Fibroblast of pulmonary artery (primary cell): ENCODE measurements at regions not wholly inside any gene's neighbourhood (a gene's known extent, or its start where the extent isn't known, plus 50 kb on each side); places are given as distances from the start of the nearest gene placed in this dataset.

Experiments used
- DNase-seq: peaks from one replicate; pipeline ENCODE4 v3.0.0-alpha.2; 2010; ENCODE audit warnings: low read depth
- H3K4me3 ChIP-seq: replicated peaks from 2 replicates; pipeline ENCODE4 v1.5.1; 2011; ENCODE audit warnings: low read depth, mild to moderate bottlenecking, control low read depth, low read length, moderate library complexity
- TF ChIP-seq, protein P1 (sequence below): IDR thresholded peaks from 2 replicates; pipeline ENCODE4 v1.5.1; 2011; ENCODE audit warnings: mild to moderate bottlenecking, control low read depth, low read length, inconsistent platforms; ENCODE audit errors: missing control alignments

- TF ChIP-seq, protein P1, sequence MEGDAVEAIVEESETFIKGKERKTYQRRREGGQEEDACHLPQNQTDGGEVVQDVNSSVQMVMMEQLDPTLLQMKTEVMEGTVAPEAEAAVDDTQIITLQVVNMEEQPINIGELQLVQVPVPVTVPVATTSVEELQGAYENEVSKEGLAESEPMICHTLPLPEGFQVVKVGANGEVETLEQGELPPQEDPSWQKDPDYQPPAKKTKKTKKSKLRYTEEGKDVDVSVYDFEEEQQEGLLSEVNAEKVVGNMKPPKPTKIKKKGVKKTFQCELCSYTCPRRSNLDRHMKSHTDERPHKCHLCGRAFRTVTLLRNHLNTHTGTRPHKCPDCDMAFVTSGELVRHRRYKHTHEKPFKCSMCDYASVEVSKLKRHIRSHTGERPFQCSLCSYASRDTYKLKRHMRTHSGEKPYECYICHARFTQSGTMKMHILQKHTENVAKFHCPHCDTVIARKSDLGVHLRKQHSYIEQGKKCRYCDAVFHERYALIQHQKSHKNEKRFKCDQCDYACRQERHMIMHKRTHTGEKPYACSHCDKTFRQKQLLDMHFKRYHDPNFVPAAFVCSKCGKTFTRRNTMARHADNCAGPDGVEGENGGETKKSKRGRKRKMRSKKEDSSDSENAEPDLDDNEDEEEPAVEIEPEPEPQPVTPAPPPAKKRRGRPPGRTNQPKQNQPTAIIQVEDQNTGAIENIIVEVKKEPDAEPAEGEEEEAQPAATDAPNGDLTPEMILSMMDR = no peak
- DNase-seq = no peak
- no peak overlapping the region for H3K4me3 ChIP-seq
Observed at GRCh38 chr15:35771746-35772442, 225.9 kb upstream of the DPH6 start.

DNA sequence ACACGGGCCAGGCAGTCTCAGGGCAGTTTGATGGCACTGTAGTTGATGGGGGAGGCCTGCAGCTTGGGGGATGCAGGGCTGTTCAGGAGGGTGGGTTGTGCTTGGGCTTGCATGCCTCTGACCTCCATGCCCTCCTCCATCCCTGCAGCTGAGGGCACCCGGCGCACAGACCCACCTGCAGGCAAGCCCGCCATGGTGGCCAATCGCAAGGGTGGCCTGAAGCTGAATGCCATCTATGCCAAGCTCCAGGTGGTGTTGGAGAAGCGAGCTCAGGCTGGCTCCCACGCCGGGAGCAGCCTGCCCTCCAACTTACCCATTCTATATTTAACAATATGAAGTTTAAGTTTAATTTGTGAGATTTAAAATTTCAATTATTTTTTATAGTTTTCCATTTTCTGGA, 228.7 kb upstream of the DPH6 start:
- TF ChIP-seq, protein P1 = no peak
- no peak overlapping the region for H3K4me3 ChIP-seq
- no peak for DNase-seq

GRCh38 chr15:35775471-35775870, 229.5 kb upstream of the DPH6 start:
- H3K4me3 ChIP-seq = no peak overlapping the region
- TF ChIP-seq, protein P1 = no peak
- no peak for DNase-seq

DNA sequence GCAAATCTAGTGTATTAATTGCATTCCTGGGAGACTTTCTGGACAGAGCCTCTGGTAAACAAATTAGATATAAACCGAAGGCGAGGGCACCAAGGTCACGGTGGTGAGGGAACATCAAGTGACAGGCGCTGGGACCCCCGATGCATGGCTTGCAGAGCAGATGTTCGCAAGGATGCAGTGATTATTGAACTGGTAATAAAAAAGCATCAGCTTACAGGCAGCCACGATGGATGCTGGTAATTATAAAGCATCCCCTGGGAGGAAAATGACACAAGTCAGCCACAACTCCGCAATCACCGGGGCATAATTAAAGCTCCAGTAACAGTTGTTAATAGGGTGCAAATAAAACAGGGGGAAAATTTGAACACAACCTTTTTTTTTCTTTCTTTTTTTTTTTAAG, 231.1 kb upstream of the DPH6 start:
- no peak overlapping the region for H3K4me3 ChIP-seq
- TF ChIP-seq, protein P1 = no peak
- no peak for DNase-seq

- DNase-seq = no peak
- H3K4me3 ChIP-seq = no peak overlapping the region
- TF ChIP-seq, protein P1 = no peak
Observed at GRCh38 chr15:35783203-35783602, 237.2 kb upstream of the DPH6 start.

DNA sequence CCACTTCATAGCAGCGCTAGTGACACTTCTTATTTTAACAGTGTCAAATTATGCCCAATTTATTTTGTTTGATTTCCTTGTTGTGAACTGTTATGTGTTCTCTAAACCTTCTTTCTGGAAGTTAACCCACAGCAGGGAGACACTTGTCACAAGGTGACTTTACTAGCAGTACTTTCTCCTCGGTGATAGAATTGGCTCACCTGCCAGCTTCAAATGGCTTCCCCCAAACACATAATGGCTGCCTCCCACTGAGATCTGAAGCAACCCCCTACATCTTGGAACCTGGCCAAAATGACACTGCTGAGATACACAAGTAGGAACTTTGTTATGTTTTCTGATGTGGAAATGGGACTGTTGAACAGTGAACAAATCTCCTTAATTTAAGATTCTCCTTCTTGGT, 238.8 kb upstream of the DPH6 start:
- H3K4me3 ChIP-seq = no peak overlapping the region
- peak; percentile 22 for DNase-seq
- TF ChIP-seq, protein P1 = no peak

GRCh38 chr15:35810007-35810406, 264.0 kb upstream of the DPH6 start:
- H3K4me3 ChIP-seq = no peak overlapping the region
- DNase-seq = no peak
- TF ChIP-seq, protein P1 = no peak
